Fibroblast of peridontal ligament (primary cell): ENCODE measurements at regions not wholly inside any gene's neighbourhood (a gene's known extent, or its start where the extent isn't known, plus 50 kb on each side); places are given as distances from the start of the nearest gene placed in this dataset.

Experiments used
- DNase-seq: peaks from one replicate; pipeline ENCODE4 v3.0.0-alpha.2; 2010; ENCODE audit errors: extremely low read depth

DNA sequence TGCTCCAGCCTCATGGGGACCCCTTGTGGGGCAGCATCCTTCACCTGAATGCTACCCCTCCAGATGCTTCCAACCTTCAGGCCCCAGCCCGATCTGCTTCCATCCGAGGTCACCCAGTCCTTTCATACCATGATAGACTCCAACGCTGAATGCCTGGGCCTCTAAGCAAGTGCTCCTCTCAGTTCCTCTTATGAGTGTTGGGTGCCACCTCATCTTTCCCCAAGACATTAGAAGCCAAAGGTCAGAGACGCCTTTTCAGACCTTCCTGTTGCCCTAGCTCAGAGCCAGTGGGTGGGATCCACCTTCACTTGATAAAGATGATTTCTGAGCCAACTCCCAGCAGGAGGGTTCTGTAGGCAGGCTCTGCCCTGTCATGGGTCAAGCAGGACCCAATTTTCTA is 174.5 kb upstream of the MGAT5 start:
- no peak for DNase-seq

DNA sequence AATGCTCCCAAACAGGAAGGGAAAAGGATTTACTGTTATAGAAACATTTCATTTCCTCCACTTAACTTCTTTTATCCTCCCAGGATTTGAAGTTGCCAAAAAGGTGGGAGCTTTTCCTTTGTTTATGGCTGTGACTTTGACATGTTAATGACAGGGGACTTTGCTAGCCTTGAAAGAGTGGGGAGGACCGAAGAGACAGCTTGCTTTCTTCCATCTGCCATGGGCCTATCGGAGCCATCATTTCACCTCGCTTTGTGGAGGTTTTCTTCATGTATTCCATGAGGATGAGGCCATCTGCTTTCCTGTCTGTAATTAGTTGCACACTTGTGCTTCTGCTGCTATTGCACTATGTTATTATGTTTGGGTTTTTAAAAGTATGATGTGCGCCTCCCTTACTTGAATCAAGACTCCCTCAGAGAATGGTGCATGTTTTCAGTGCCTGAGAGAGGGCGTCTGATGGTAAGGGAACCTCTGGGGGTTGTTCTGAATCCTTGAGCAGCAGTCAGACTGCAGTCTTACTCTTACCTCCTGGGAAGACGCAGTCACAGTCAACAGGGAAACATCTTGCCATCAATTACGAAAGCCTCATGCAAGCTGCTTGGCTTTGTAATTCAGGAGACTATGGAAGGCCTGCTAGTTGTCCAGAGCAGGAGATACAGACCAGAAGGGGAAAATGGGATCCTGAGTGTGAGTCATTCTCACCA is 173.3 kb upstream of the MGAT5 start:
- DNase-seq = peak; percentile 28

DNA sequence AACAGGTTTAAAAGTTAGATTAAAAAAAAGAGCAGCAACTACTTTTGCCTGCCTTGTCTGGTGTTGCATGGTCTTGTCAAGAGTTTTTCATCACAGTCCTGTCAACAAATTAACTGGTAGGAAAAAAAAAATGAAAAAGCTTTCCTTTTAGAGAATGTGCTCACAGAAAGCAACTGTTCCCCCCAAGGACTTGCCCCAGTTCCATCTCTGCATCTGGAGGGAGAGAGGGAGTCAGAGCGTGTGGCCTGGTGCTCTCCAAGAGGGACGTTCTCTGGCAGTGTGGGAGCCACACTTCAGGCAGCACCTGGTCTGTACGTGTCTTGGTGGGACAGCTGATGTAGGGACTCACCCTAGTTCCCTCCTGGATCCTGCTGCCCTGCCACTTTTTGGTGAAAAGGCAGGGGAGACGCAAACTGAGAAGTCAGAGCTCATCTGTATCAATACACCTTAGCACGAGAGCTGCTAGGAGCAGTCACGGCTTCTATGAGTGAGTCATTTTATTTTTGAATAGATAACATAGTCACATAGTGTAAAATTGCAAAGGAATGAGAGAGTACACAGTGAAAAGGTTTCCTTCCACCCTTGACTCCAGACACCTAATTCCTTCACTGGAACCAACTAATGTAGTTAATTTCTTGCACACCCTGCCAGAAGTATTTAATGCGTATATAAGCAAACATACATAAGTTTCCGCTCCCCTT is 172.5 kb upstream of the MGAT5 start:
- DNase-seq = no peak

- no peak for DNase-seq
These were observed 170.3 kb upstream of the MGAT5 start for GRCh38 chr2:134083548-134083947.

GRCh38 chr2:134086594-134087219 is 167.2 kb upstream of the MGAT5 start:
- DNase-seq = no peak

- DNase-seq = no peak
These were observed 166.4 kb upstream of the MGAT5 start for GRCh38 chr2:134087371-134087921.

GRCh38 chr2:134089454-134089853 is 164.4 kb upstream of the MGAT5 start:
- DNase-seq = no peak

GRCh38 chr2:134097740-134098139 is 156.1 kb upstream of the MGAT5 start:
- no peak for DNase-seq

- DNase-seq = no peak
These were observed 155.6 kb upstream of the MGAT5 start for GRCh38 chr2:134098321-134098720.

DNA sequence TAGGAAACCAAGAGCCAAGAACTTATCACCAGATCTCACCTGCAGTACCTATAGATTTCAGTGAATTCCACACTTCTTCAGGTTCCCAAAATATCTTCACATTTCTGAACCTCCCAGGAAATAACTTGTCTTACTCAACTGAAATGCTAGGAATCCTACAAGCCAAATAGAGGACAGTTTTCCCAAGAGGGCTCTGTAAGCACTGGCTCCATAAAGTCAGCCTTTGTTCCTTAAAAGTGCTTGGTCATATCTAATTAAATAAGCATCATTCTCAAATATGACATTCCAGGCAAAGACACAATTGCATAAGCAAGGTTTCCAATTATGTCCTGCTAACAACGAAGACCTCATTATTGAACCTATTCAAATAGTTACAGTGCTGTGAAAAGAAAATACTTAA is 154.6 kb upstream of the MGAT5 start:
- no peak for DNase-seq

DNA sequence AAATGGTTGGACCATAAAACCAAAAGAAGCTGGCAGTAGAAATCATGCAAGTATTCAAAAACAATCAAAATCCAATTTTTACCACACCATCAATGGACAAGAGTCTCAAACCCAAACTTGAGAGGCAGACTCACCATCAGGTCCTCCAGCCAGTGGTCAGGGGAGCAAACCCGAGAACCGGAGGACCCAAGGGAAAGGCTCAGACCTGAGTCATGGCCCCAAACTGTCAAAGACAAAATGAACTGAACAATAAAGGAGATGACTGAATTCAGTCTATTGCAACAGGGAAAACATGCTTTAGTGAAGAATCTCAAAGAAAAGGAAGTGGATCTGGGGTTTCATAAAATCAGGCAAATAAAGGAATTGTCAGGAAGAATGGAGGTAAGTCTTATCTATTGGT is 150.7 kb upstream of the MGAT5 start:
- DNase-seq = no peak

- DNase-seq = no peak
These were observed 149.1 kb upstream of the MGAT5 start for GRCh38 chr2:134104754-134105153.

- no peak for DNase-seq
These were observed 146.5 kb upstream of the MGAT5 start for GRCh38 chr2:134107402-134107801.

DNA sequence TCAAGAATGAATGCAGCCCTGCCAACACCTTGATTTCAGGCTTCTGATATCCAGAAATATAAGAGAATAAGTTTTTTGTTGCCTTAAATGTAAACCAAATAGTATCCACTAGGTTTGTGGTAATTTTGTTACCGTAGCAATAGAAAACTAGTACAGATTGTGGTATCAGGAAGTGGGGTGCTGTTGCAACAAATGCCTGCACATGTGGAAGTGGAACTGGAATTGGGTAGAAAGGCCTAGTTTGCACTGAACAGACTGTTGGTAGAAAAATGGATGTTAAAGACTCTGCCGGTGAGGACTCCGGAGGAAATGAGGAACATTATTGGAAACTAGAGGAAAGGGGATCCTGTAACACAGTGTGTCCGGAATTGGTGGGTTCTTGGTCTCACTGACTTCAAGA is 145.8 kb upstream of the MGAT5 start:
- no peak for DNase-seq

DNA sequence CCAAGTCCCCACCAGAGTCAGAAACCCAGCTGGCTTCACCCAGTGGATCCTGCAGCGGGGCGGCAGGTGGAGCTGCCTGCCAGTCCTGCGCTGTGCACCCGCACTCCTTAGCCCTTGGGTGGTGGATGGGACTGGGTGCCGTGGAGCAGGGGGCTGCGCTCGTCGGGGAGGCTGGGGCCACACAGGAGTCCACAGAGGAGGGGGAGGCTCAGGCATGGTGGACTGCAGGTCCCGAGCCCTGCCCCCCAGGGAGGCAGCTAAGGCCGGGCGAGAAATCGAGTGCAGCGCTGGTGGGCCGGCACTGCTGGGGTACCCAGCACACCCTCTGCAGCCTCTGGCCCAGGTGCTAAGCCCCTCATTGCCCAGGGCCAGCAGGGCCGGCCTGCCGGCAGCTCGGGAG is 144.6 kb upstream of the MGAT5 start:
- DNase-seq = no peak

GRCh38 chr2:134109725-134110124 is 144.1 kb upstream of the MGAT5 start:
- DNase-seq = no peak

- no peak for DNase-seq
These were observed 143.3 kb upstream of the MGAT5 start for GRCh38 chr2:134110532-134110931.

GRCh38 chr2:134117676-134118075 is 136.2 kb upstream of the MGAT5 start:
- no peak for DNase-seq

DNA sequence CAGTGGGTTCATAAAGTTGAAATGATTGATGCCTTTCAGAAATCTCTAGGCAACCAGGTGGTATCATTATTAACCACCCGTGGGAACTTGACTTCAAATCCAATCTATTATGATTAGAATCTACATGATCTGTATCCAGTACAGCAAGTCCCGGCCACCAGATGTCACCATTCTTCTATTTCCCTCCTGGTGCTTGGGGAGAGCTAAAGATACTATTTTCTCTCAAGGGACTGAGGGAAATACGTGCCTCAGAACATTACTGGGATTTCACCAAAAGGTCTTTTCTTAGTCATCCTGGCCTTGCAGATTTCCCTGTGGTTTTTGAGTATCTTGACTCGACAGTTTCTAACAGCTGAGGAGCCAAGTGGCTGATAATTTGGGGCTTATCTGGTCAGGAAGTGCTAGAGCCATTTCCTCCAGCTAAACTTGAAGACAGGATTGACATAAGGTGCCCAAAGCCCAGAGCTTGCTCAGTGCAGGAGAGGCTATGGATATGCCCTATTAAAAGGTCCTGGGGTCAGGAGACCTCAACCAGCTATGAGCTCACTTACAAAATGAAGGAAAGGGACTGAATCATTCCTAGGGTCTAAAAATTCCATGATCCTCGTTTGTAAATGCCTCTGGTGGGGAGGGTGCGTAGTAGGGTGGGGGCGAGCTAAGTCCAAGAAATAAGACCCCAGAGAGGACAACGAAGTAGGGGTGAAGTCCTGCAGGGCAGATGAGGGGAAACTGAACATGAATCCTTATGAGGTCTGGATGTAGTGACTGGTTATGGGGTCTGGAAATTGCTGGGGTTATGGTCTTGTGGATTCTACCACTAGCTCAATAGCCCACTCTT is 135.4 kb upstream of the MGAT5 start:
- peak; percentile 99 for DNase-seq

DNA sequence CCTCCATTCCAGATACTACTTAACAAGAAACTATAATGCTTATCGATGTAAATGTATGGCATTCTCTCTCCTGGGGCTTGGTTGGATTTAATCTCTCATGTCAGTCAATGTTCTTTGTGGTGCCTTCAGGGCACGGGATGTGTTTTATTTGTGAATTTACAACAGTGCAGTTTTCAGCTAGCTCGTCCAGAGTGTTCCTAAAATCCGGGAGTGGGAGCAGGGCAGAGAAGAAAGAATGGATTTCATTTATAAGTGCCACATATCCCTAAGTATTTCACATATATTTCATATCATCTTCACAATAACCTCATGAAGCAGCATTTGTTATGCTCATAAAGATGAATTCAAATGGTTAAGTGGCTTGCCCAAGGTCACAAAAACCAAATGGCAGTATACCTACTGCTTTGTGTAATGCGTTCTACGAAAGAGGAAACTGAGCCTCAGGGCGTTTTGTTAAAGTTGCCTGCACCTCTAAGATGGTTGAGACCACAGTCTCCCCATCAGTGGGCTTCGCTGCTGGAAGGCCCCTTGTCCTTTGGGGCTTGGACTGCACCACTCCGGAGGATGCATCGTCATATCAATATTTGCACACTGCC is 134.7 kb upstream of the MGAT5 start:
- DNase-seq = peak; percentile 18

GRCh38 chr2:134119713-134120405 is 134.0 kb upstream of the MGAT5 start:
- peak; percentile 95 for DNase-seq
